H9 (cell line): ENCODE measurements at regions not wholly inside any gene's neighbourhood (a gene's known extent, or its start where the extent isn't known, plus 50 kb on each side); places are given as distances from the start of the nearest gene placed in this dataset.

ENCODE experiments used
- DNase-seq: peaks from one replicate; pipeline ENCODE4 v3.0.0-alpha.2; 2017
- H2AFZ ChIP-seq: one replicate; pipeline ENCODE4 v1.6.1; 2013; ENCODE audit warnings: mild to moderate bottlenecking, low read length, control low read depth, moderate library complexity
- H2AK5ac ChIP-seq: 2 replicates; pipeline ENCODE4 v1.6.1; 2013; ENCODE audit warnings: low read length, control low read depth, mixed read lengths; ENCODE audit not compliant: insufficient read length
- H2BK120ac ChIP-seq: one replicate; pipeline ENCODE4 v1.6.1; 2013; ENCODE audit warnings: low read depth, mild to moderate bottlenecking, low read length, control low read depth, inconsistent platforms; ENCODE audit not compliant: poor library complexity, severe bottlenecking
- H2BK12ac ChIP-seq: 2 replicates; pipeline ENCODE4 v1.6.1; 2013; ENCODE audit warnings: low read length, control low read depth, mixed read lengths, low read depth; ENCODE audit not compliant: insufficient read length
- H2BK15ac ChIP-seq: 2 replicates; pipeline ENCODE4 v1.6.1; 2013; ENCODE audit warnings: low read depth, low read length, control low read depth
- H2BK20ac ChIP-seq: one replicate; pipeline ENCODE4 v1.6.1; 2013; ENCODE audit warnings: low read depth, mild to moderate bottlenecking, low read length, control low read depth, inconsistent platforms; ENCODE audit not compliant: poor library complexity, severe bottlenecking
- H2BK5ac ChIP-seq: 2 replicates; pipeline ENCODE4 v1.6.1; 2013; ENCODE audit warnings: low read length, control low read depth, mixed read lengths; ENCODE audit not compliant: insufficient read length
- H3K14ac ChIP-seq: 2 replicates; pipeline ENCODE4 v1.6.1; 2013; ENCODE audit warnings: low read length, control low read depth; ENCODE audit not compliant: insufficient read depth
- H3K18ac ChIP-seq: 2 replicates; pipeline ENCODE4 v1.6.1; 2013; ENCODE audit warnings: low read depth, mild to moderate bottlenecking, mixed read lengths, low read length, control low read depth; ENCODE audit not compliant: insufficient read length
- H3K23ac ChIP-seq: 2 replicates; pipeline ENCODE4 v1.6.1; 2013; ENCODE audit warnings: low read length, control low read depth, mixed read lengths, low read depth; ENCODE audit not compliant: insufficient read length
- H3K23me2 ChIP-seq: 2 replicates; pipeline ENCODE4 v1.6.1; 2013; ENCODE audit warnings: low read depth, mild to moderate bottlenecking, mixed read lengths, low read length, control low read depth; ENCODE audit not compliant: insufficient read length, poor library complexity, severe bottlenecking
- H3K27ac ChIP-seq: 2 replicates; pipeline ENCODE4 v1.5.1; 2013; ENCODE audit warnings: low read length, control low read depth, mixed read lengths, low read depth; ENCODE audit not compliant: insufficient read length
- H3K27me3 ChIP-seq: 2 replicates; pipeline ENCODE4 v1.6.1; 2013; ENCODE audit warnings: low read length, control low read depth, inconsistent platforms; ENCODE audit not compliant: insufficient read depth
- H3K4ac ChIP-seq: 2 replicates; pipeline ENCODE4 v1.6.1; 2013; ENCODE audit warnings: low read depth, mild to moderate bottlenecking, control low read depth, inconsistent platforms, low read length, moderate library complexity
- H3K4me1 ChIP-seq: 2 replicates; pipeline ENCODE4 v1.6.1; 2013; ENCODE audit warnings: low read length, control low read depth, inconsistent platforms; ENCODE audit not compliant: insufficient read depth
- H3K4me2 ChIP-seq: 2 replicates; pipeline ENCODE4 v1.6.1; 2013; ENCODE audit warnings: low read length, control low read depth, mixed read lengths; ENCODE audit not compliant: insufficient read length, insufficient read depth
- H3K56ac ChIP-seq: 2 replicates; pipeline ENCODE4 v1.6.1; 2013; ENCODE audit warnings: low read depth, mild to moderate bottlenecking, mixed read lengths, low read length, control low read depth; ENCODE audit not compliant: insufficient read length
- H3K79me1 ChIP-seq: 2 replicates; pipeline ENCODE4 v1.6.1; 2013; ENCODE audit warnings: low read depth, mild to moderate bottlenecking, moderate library complexity, low read length, control low read depth, inconsistent platforms; ENCODE audit not compliant: insufficient read depth, poor library complexity, severe bottlenecking
- H3K79me2 ChIP-seq: 2 replicates; pipeline ENCODE4 v1.6.1; 2013; ENCODE audit warnings: low read length, control low read depth, inconsistent platforms; ENCODE audit not compliant: insufficient read depth
- H3K9ac ChIP-seq: 2 replicates; pipeline ENCODE4 v1.6.1; 2013; ENCODE audit warnings: low read length, control low read depth, mixed read lengths; ENCODE audit not compliant: insufficient read length; ENCODE audit errors: extremely low read depth
- H3K9me3 ChIP-seq: one replicate; pipeline ENCODE4 v1.6.1; 2013; ENCODE audit warnings: low read depth, low read length, inconsistent platforms; ENCODE audit not compliant: control insufficient read depth
- H3T11ph ChIP-seq: one replicate; pipeline ENCODE4 v1.6.1; 2013; ENCODE audit warnings: mild to moderate bottlenecking, low read length, control low read depth, inconsistent platforms
- H4K20me1 ChIP-seq: one replicate; pipeline ENCODE4 v1.6.1; 2013; ENCODE audit not compliant: control insufficient read depth, insufficient read length, insufficient read depth
- H4K5ac ChIP-seq: 2 replicates; pipeline ENCODE4 v1.6.1; 2013; ENCODE audit warnings: low read depth, mild to moderate bottlenecking, mixed read lengths, low read length, control low read depth; ENCODE audit not compliant: insufficient read length
- H4K8ac ChIP-seq: replicated peaks from 2 replicates; pipeline ENCODE4 v1.6.1; 2013; ENCODE audit warnings: low read length, control low read depth, mixed read lengths, low read depth; ENCODE audit not compliant: insufficient read length
- H4K91ac ChIP-seq: 2 replicates; pipeline ENCODE4 v1.6.1; 2013; ENCODE audit warnings: low read depth, mild to moderate bottlenecking, moderate library complexity, mixed read lengths, low read length, control low read depth; ENCODE audit not compliant: insufficient read length
- H3K27ac Mint-ChIP-seq, 3 experiments: 2 replicates in 2 of 3; 3 replicates in 1 of 3; pipeline ENCODE4 v1.8.0; 2020 to 2021; ENCODE audit warnings: mixed read lengths in 3 of 3, mild to moderate bottlenecking in 1 of 3, moderate library complexity in 1 of 3
- H3K27me3 Mint-ChIP-seq: 2 replicates; pipeline ENCODE4 v1.8.0; 2021; ENCODE audit warnings: low read depth, mild to moderate bottlenecking, moderate library complexity, mixed read lengths
- H3K36me3 Mint-ChIP-seq, 3 experiments: 2 replicates in 2 of 3; 3 replicates in 1 of 3; pipeline ENCODE4 v1.8.0; 2020 to 2021; ENCODE audit warnings: low read depth in 3 of 3, mixed read lengths in 3 of 3; ENCODE audit not compliant: insufficient read depth in 1 of 3
- H3K4me1 Mint-ChIP-seq, 2 experiments: 2 replicates each; pipeline ENCODE4 v1.8.0; 2020; ENCODE audit warnings: mixed read lengths in 2 of 2
- H3K4me3 Mint-ChIP-seq, 2 experiments: 2 replicates in 1 of 2; 3 replicates in 1 of 2; pipeline ENCODE4 v1.8.0; 2020 to 2021; ENCODE audit warnings: mild to moderate bottlenecking in 2 of 2, mixed read lengths in 2 of 2, moderate library complexity in 1 of 2
- H3K9me3 Mint-ChIP-seq, 2 experiments: 2 replicates in 1 of 2; 3 replicates in 1 of 2; pipeline ENCODE4 v1.8.0; 2020; ENCODE audit warnings: mild to moderate bottlenecking in 2 of 2, mixed read lengths in 2 of 2, moderate library complexity in 1 of 2
- CTCF ChIP-seq: fragments of 200-600 bp; sonication (generic); conservative IDR thresholded peaks from 3 replicates; pipeline ENCODE4 v1.8.0; 2021; ENCODE audit warnings: antibody characterized with exemption, mild to moderate bottlenecking
- WGBS: extraction: QIAGEN DNeasy Blood & Tissue Kit; methylation state at CpG from one replicate; pipeline ENCODE4 v1.1.7; 2013; ENCODE audit warnings: missing lambda C conversion rate, low lambda C conversion rate, mixed read lengths; ENCODE audit not compliant: insufficient read length; ENCODE audit errors: extremely low coverage; 5-methylcytosine and 5-hydroxymethylcytosine counted together

GRCh38 chr3:5846261-5846660 is 658.8 kb downstream of the EDEM1 start:
- Histone ChIP-seq H2AK5ac (no peak overlapping the region), H3K18ac (no peak overlapping the region), H3K23me2 (no peaks in the 10 kb centered on the region), H3T11ph (no peak overlapping the region), H3K4me1 (no peaks in the 10 kb centered on the region), H3K14ac (no peak overlapping the region), H3K9ac (no peak overlapping the region), H3K79me1 (no peaks in the 10 kb centered on the region), H4K5ac (no peak overlapping the region), H3K9me3 (no peaks in the 10 kb centered on the region), H4K20me1 (no peaks in the 10 kb centered on the region), H3K23ac (no peak overlapping the region), H4K8ac (no peak overlapping the region), H2BK5ac (no peak overlapping the region), H2BK20ac (no peak overlapping the region), H2AFZ (no peak overlapping the region), H3K27ac (no peak overlapping the region), H3K4ac (no peak overlapping the region), H4K91ac (no peak overlapping the region), H3K4me2 (no peak overlapping the region), H2BK120ac (no peak overlapping the region), H3K27me3 (no peaks in the 10 kb centered on the region), H2BK12ac (no peak overlapping the region), H3K79me2 (no peaks in the 10 kb centered on the region), H2BK15ac (no peak overlapping the region), H3K56ac (no peak overlapping the region)
- no peaks in the 10 kb centered on the region for H3K27me3 Mint-ChIP-seq
- no peak overlapping the region for H3K4me3 Mint-ChIP-seq
- no peak for DNase-seq
- no peaks in the 10 kb centered on the region for H3K9me3 Mint-ChIP-seq
- TF ChIP-seq CTCF = no peak
- no peak overlapping the region for H3K27ac Mint-ChIP-seq
- H3K36me3 Mint-ChIP-seq = peaks cover 0 to 4% (median 0%) of the 10 kb centered on the region in 3 experiments; a peak in 1 of 7 replicates
- H3K4me1 Mint-ChIP-seq = no peaks in the 10 kb centered on the region
- no CpG with 5 or more reads among the region's 1 CpG for WGBS
